D341Med (cell line): ENCODE measurements at regions not wholly inside any gene's neighbourhood (a gene's known extent, or its start where the extent isn't known, plus 50 kb on each side); places are given as distances from the start of the nearest gene placed in this dataset.

Source experiments
- DNase-seq: peaks from one replicate; pipeline ENCODE4 v3.0.0; 2012; ENCODE audit warnings: low spot score

GRCh38 chr5:67363180-67363709, 166.6 kb upstream of the CD180 start:
- DNase-seq = no peak

- no peak for DNase-seq
Observed at GRCh38 chr5:67361932-67362729, 165.5 kb upstream of the CD180 start.

- no peak for DNase-seq
Observed at GRCh38 chr5:67360047-67360446, 163.4 kb upstream of the CD180 start.

GRCh38 chr5:67358186-67358585, 161.6 kb upstream of the CD180 start:
- DNase-seq = no peak

- no peak for DNase-seq
Observed at GRCh38 chr5:67355120-67355713, 158.6 kb upstream of the CD180 start.

- no peak for DNase-seq
Observed at GRCh38 chr5:67353500-67354450, 157.2 kb upstream of the CD180 start.

- no peak for DNase-seq
Observed at GRCh38 chr5:67350618-67351201, 154.1 kb upstream of the CD180 start.

- no peak for DNase-seq
Observed at GRCh38 chr5:67350185-67350584, 153.6 kb upstream of the CD180 start.

GRCh38 chr5:67347821-67348220, 151.2 kb upstream of the CD180 start:
- no peak for DNase-seq

- DNase-seq = no peak
Observed at GRCh38 chr5:67346611-67347010, 150.0 kb upstream of the CD180 start.

- no peak for DNase-seq
Observed at GRCh38 chr5:67344870-67345269, 148.3 kb upstream of the CD180 start.

- DNase-seq = no peak
Observed at GRCh38 chr5:67343835-67344234, 147.2 kb upstream of the CD180 start.

- no peak for DNase-seq
Observed at GRCh38 chr5:67341478-67341877, 144.9 kb upstream of the CD180 start.

GRCh38 chr5:67339219-67339767, 142.7 kb upstream of the CD180 start:
- DNase-seq = no peak

GRCh38 chr5:67338421-67338820, 141.8 kb upstream of the CD180 start:
- no peak for DNase-seq

GRCh38 chr5:67337751-67338150, 141.2 kb upstream of the CD180 start:
- DNase-seq = no peak

- DNase-seq = no peak
Observed at GRCh38 chr5:67335426-67335825, 138.8 kb upstream of the CD180 start.

GRCh38 chr5:67334373-67334772, 137.8 kb upstream of the CD180 start:
- no peak for DNase-seq

GRCh38 chr5:67333171-67333570, 136.6 kb upstream of the CD180 start:
- DNase-seq = no peak

- DNase-seq = no peak
Observed at GRCh38 chr5:67331296-67331925, 134.8 kb upstream of the CD180 start.
